ENCODE measurements at regions not wholly inside any gene's neighbourhood (a gene's known extent, or its start where the extent isn't known, plus 50 kb on each side); places are given as distances from the start of the nearest gene placed in this dataset.

- H3K9ac ChIP-seq (ENCODE audit: insufficient read depth, low read depth, low read length): no peak overlapping the region
- DNase-seq (ENCODE audit: low spot score): no peak
- no peak overlapping the region for H3K4me3 ChIP-seq (replicated peaks in 1 of 3; ENCODE audit: insufficient read depth in 1 of 3, low read depth in 2 of 3, low read length in 3 of 3)
- no peaks in the 10 kb centered on the region for H3K36me3 ChIP-seq (replicated peaks in 1 of 2; ENCODE audit: control insufficient read depth in 1 of 2, insufficient read depth in 2 of 2, low read length in 2 of 2)
- intact Hi-C loops (cut with micrococcal nuclease; ENCODE audit: unreplicated experiment) (no loop called here), in situ Hi-C loops (cut with HindIII; ENCODE audit: extremely low pct_ligation_motif_present, low pct_unique_long_range_greater_than_20kb) (no loop called here)
- ATAC-seq: no peak
- H3K27ac ChIP-seq (ENCODE audit: extremely low read length, insufficient read depth, low read length): no peak overlapping the region
- no peaks in the 10 kb centered on the region for H3K79me2 ChIP-seq (ENCODE audit: insufficient read depth, low read length)
- no TSS peak for BruUV-seq (replicated peaks)
- 0% methylated on average over 1 of the region's 1 CpG for WGBS (ENCODE audit: low lambda C conversion rate)
- H3K27me3 ChIP-seq (ENCODE audit: control insufficient read depth in 1 of 2, insufficient read depth in 2 of 2, low read length in 2 of 2): no peaks in the 10 kb centered on the region
- no peak overlapping the region for H3K4me2 ChIP-seq (ENCODE audit: low read depth, low read length)
- POLR2A ChIA-PET: no interaction called here
- no peak overlapping the region for H2AFZ ChIP-seq (ENCODE audit: low read length)
- FAIRE-seq: no peak
- no peaks in the 10 kb centered on the region for H4K20me1 ChIP-seq (ENCODE audit: insufficient read depth, low read length)
- TF ChIP-seq IRF1 (CRISPR knock-in tag; IDR thresholded peaks at IDR 0.05; ENCODE audit: low read depth): no peak
- no peak for TF ChIP-seq RFX1 (IDR thresholded peaks at IDR 0.05)
- TF ChIP-seq ATF1 (CRISPR knock-in tag; IDR thresholded peaks at IDR 0.05): no peak
- TF ChIP-seq ZNF720 (CRISPR knock-in tag; IDR thresholded peaks at IDR 0.05): no peak
- TF ChIP-seq SP1 (IDR thresholded peaks at IDR 0.05): no peak
- no peak for TF ChIP-seq SP1 (CRISPR knock-in tag; IDR thresholded peaks at IDR 0.05)
- TF ChIP-seq HMGA1 (CRISPR knock-in tag; conservative IDR thresholded peaks at IDR 0.05): no peak
- no peak for TF ChIP-seq ZBTB38 (CRISPR knock-in tag; IDR thresholded peaks at IDR 0.05)
- TF ChIP-seq ZKSCAN8 (CRISPR knock-in tag; IDR thresholded peaks at IDR 0.05; ENCODE audit: borderline replicate concordance): no peak
- no peak for TF ChIP-seq GATA4 (IDR thresholded peaks at IDR 0.05; ENCODE audit: borderline replicate concordance, low read depth)
- TF ChIP-seq U2AF2 (IDR thresholded peaks at IDR 0.05; ENCODE audit: low read depth, low read length): no peak
- TF ChIP-seq ZNF432 (CRISPR knock-in tag; IDR thresholded peaks at IDR 0.05; ENCODE audit: borderline replicate concordance): no peak
- TF ChIP-seq ZNF878 (CRISPR knock-in tag; IDR thresholded peaks at IDR 0.05): no peak
- H3K4me1 ChIP-seq (ENCODE audit: insufficient read depth, low read length): no peaks in the 10 kb centered on the region
- CTCF ChIA-PET (ENCODE audit: low intra/inter-chr PET ratio, low total read pairs): no interaction called here
- H3K9me3 ChIP-seq (ENCODE audit: low read length): no peaks in the 10 kb centered on the region
Observed at GRCh38 chr20:11057624-11058023, 383.8 kb upstream of the JAG1 start.
